Glutamatergic neuron (in vitro differentiated cells): ENCODE measurements at regions not wholly inside any gene's neighbourhood (a gene's known extent, or its start where the extent isn't known, plus 50 kb on each side); places are given as distances from the start of the nearest gene placed in this dataset.

ENCODE experiments used
- DNase-seq: peaks from one replicate; pipeline ENCODE4 v3.0.0; 2022
- H3K27ac Mint-ChIP-seq: one replicate; pipeline ENCODE4 v1.8.0; 2020; ENCODE audit warnings: mild to moderate bottlenecking, mixed read lengths, inconsistent platforms; ENCODE audit not compliant: unreplicated experiment
- H3K27me3 Mint-ChIP-seq: one replicate; pipeline ENCODE4 v1.8.0; 2020; ENCODE audit warnings: mild to moderate bottlenecking, moderate library complexity, mixed read lengths, inconsistent platforms; ENCODE audit not compliant: unreplicated experiment
- H3K36me3 Mint-ChIP-seq: one replicate; pipeline ENCODE4 v1.8.0; 2020; ENCODE audit warnings: mild to moderate bottlenecking, mixed read lengths, inconsistent platforms; ENCODE audit not compliant: unreplicated experiment
- H3K4me1 Mint-ChIP-seq: one replicate; pipeline ENCODE4 v1.8.0; 2020; ENCODE audit warnings: mild to moderate bottlenecking, low read depth, mixed read lengths, inconsistent platforms; ENCODE audit not compliant: unreplicated experiment
- H3K4me3 Mint-ChIP-seq: one replicate; pipeline ENCODE4 v1.8.0; 2020; ENCODE audit warnings: mild to moderate bottlenecking, mixed read lengths, inconsistent platforms; ENCODE audit not compliant: unreplicated experiment
- H3K9me3 Mint-ChIP-seq: one replicate; pipeline ENCODE4 v1.8.0; 2020; ENCODE audit warnings: mild to moderate bottlenecking, moderate library complexity, mixed read lengths, inconsistent platforms; ENCODE audit not compliant: unreplicated experiment
- CTCF ChIP-seq: fragments of 200-600 bp; sonication (generic); IDR thresholded peaks from one replicate; pipeline ENCODE4 v1.5.0; 2021; ENCODE audit not compliant: partially characterized antibody, unreplicated experiment

- no peak for DNase-seq
- H3K4me3 Mint-ChIP-seq = no peak overlapping the region
- peaks cover 9% of the 10 kb centered on the region for H3K4me1 Mint-ChIP-seq
- no peaks in the 10 kb centered on the region for H3K27me3 Mint-ChIP-seq
- peaks cover 5% of the 10 kb centered on the region for H3K9me3 Mint-ChIP-seq
- TF ChIP-seq CTCF = no peak
- no peak overlapping the region for H3K27ac Mint-ChIP-seq
- peaks cover 6% of the 10 kb centered on the region for H3K36me3 Mint-ChIP-seq
These were observed 61.8 kb downstream of the CTSL start for GRCh38 chr9:87787735-87788134.

- no peak for DNase-seq
- H3K27ac Mint-ChIP-seq = no peak overlapping the region
- peaks cover 6% of the 10 kb centered on the region for H3K36me3 Mint-ChIP-seq
These were observed 66.9 kb downstream of the CTSL start for GRCh38 chr9:87792831-87793288.

GRCh38 chr9:87793292-87793691 lies 67.4 kb downstream of the CTSL start:
- Mint-ChIP-seq H3K4me3 (no peak overlapping the region), H3K27ac (no peak overlapping the region), H3K9me3 (peaks cover 2% of the 10 kb centered on the region), H3K4me1 (peaks cover 3% of the 10 kb centered on the region), H3K36me3 (peaks cover 6% of the 10 kb centered on the region), H3K27me3 (no peaks in the 10 kb centered on the region)
- TF ChIP-seq CTCF = no peak
- no peak for DNase-seq

More at GRCh38 chr9:87792831-87793288, 66.9 kb downstream of the CTSL start:
- TF ChIP-seq CTCF = no peak
- Mint-ChIP-seq H3K4me3 (no peak overlapping the region), H3K27me3 (no peaks in the 10 kb centered on the region), H3K4me1 (peaks cover 3% of the 10 kb centered on the region), H3K9me3 (peaks cover 3% of the 10 kb centered on the region)

GRCh38 chr9:87795178-87795577 lies 69.3 kb downstream of the CTSL start:
- H3K27me3 Mint-ChIP-seq = no peaks in the 10 kb centered on the region
- TF ChIP-seq CTCF = no peak
- H3K9me3 Mint-ChIP-seq = peaks cover 2% of the 10 kb centered on the region
- no peak overlapping the region for H3K27ac Mint-ChIP-seq
- H3K4me3 Mint-ChIP-seq = no peak overlapping the region
- H3K4me1 Mint-ChIP-seq = peaks cover 3% of the 10 kb centered on the region
- H3K36me3 Mint-ChIP-seq = peaks cover 6% of the 10 kb centered on the region
- no peak for DNase-seq

- Mint-ChIP-seq H3K27ac (no peak overlapping the region), H3K4me1 (peaks cover 3% of the 10 kb centered on the region), H3K36me3 (no peaks in the 10 kb centered on the region), H3K27me3 (no peaks in the 10 kb centered on the region), H3K4me3 (no peak overlapping the region), H3K9me3 (peaks cover 2% of the 10 kb centered on the region)
- DNase-seq = no peak
- TF ChIP-seq CTCF = no peak
These were observed 70.3 kb downstream of the CTSL start for GRCh38 chr9:87796196-87796595.
